Uterus (tissue), 2 donors: ENCODE measurements at regions not wholly inside any gene's neighbourhood (a gene's known extent, or its start where the extent isn't known, plus 50 kb on each side); places are given as distances from the start of the nearest gene placed in this dataset.

Experiments
- CTCF ChIP-seq, 4 experiments: fragments of 200-600 bp in 2 of 4; fragments of 450-650 bp in 2 of 4; sonication (generic) in 2 of 4; IDR thresholded peaks; one replicate each; pipeline ENCODE4 v1.5.1; 2016 to 2019; ENCODE audit warnings: antibody characterized with exemption in 4 of 4, mild to moderate bottlenecking in 2 of 4, moderate library complexity in 1 of 4
- POLR2A ChIP-seq, 2 donors: fragments of 450-650 bp; IDR thresholded peaks; one replicate each; pipeline ENCODE4 v1.6.1; 2016; ENCODE audit warnings: antibody characterized with exemption in 2 of 2, mild to moderate bottlenecking in 1 of 2, moderate library complexity in 1 of 2

DNA sequence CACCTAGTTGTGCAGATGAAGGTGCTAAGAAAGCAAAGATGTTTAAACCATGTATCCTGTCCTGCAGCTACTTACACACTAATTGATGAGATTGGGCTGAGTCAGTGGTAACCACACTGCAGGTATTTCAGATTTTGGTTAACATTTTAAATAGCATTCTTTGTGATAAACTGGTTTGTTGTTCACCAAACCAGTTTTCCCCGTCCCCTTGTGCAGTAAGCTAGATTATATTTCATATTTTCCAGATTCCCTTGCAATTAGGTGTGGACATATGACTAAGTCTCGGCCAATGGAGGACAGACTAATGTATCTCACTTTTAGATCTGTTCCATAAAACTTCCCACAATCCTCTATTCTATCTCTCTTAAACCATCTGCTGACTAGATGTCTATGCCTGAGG lies 320.4 kb downstream of the RWDD3 start:
- TF ChIP-seq CTCF (IDR thresholded peaks at IDR 0.05) (no peak), POLR2A (IDR thresholded peaks at IDR 0.05) (no peak)
